ENCODE measurements at regions not wholly inside any gene's neighbourhood (a gene's known extent, or its start where the extent isn't known, plus 50 kb on each side); places are given as distances from the start of the nearest gene placed in this dataset.

GRCh38 chr14:49999826-50000379 is 107.0 kb downstream of the ARF6 start:
- DNase-seq, result peak; percentile 31

GRCh38 chr14:50000380-50001150 is 107.7 kb downstream of the ARF6 start:
- peak; percentile 91 for DNase-seq

- DNase-seq, result peak; percentile 90
Observed at GRCh38 chr14:50001151-50001998, 108.5 kb downstream of the ARF6 start.

GRCh38 chr14:50001999-50002925 is 109.4 kb downstream of the ARF6 start:
- DNase-seq, result peak; percentile 96

GRCh38 chr14:50002926-50003212 is 110.0 kb downstream of the ARF6 start:
- no peak for DNase-seq

GRCh38 chr14:50003213-50004021 is 110.5 kb downstream of the ARF6 start:
- peak; percentile 91 for DNase-seq

GRCh38 chr14:50006141-50006540 is 110.2 kb downstream of the VCPKMT start:
- no peak for DNase-seq

GRCh38 chr14:50007123-50007903 is 109.1 kb downstream of the VCPKMT start:
- DNase-seq, result no peak

- DNase-seq, result no peak
Observed at GRCh38 chr14:50008562-50008961, 107.8 kb downstream of the VCPKMT start.

- no peak for DNase-seq
Observed at GRCh38 chr14:50008974-50009373, 107.4 kb downstream of the VCPKMT start.

GRCh38 chr14:50010752-50011151 is 105.6 kb downstream of the VCPKMT start:
- no peak for DNase-seq

GRCh38 chr14:50011242-50011641 is 105.1 kb downstream of the VCPKMT start:
- DNase-seq, result no peak

GRCh38 chr14:50012644-50013043 is 103.7 kb downstream of the VCPKMT start:
- no peak for DNase-seq

- DNase-seq, result no peak
Observed at GRCh38 chr14:50013198-50013918, 103.0 kb downstream of the VCPKMT start.

- DNase-seq, result no peak
Observed at GRCh38 chr14:50013934-50014333, 102.4 kb downstream of the VCPKMT start.

GRCh38 chr14:50014809-50015430 is 101.5 kb downstream of the VCPKMT start:
- DNase-seq, result no peak

GRCh38 chr14:50015716-50016115 is 100.7 kb downstream of the VCPKMT start:
- DNase-seq, result no peak

- DNase-seq, result no peak
Observed at GRCh38 chr14:50018201-50018932, 98.0 kb downstream of the VCPKMT start.

GRCh38 chr14:50018933-50019210 is 97.5 kb downstream of the VCPKMT start:
- no peak for DNase-seq

- no peak for DNase-seq
Observed at GRCh38 chr14:50020184-50020583, 96.2 kb downstream of the VCPKMT start.

All from activated CD4-positive, alpha-beta T cell treated with anti-CD3 and anti-CD28 coated beads, Interleukin-2, amount 50 U/mL, for 16 hours (primary cell).